PC-9 (cell line): ENCODE measurements at regions not wholly inside any gene's neighbourhood (a gene's known extent, or its start where the extent isn't known, plus 50 kb on each side); places are given as distances from the start of the nearest gene placed in this dataset.

Experiments used
- BruUV-seq: library from RNA; stranded (reverse); fragments of 400-500 nt; replicated peaks from 2 replicates; lab custom pipeline; 2021; lab: Mats Ljungman, UMichigan
- CTCF ChIA-PET: fragments of 300-600 bp; sonication (Branson Sonifier 250); formaldehyde crosslinking; loops from one replicate; lab custom pipeline; 2022; ENCODE audit warnings: antibody characterized with exemption; lab: Charles Lee
- POLR2A ChIA-PET: fragments of 300-600 bp; sonication (Branson Sonifier 250); formaldehyde crosslinking; loops from one replicate; lab custom pipeline; 2022; ENCODE audit warnings: antibody characterized with exemption; ENCODE audit not compliant: unreplicated experiment; lab: Charles Lee
- DNase-seq, 2 experiments: peaks; one replicate each; pipeline versions ENCODE4 v3.0.0 to v3.0.0-alpha.2; 2015 to 2022; ENCODE audit warnings: mixed read lengths in 1 of 2
- H2AFZ ChIP-seq: fragments of 200-600 bp; sonication (generic); 2 replicates; pipeline ENCODE4 v1.8.1; 2017; ENCODE audit warnings: antibody characterized with exemption
- H3F3A ChIP-seq: fragments of 200-600 bp; sonication (generic); 2 replicates; pipeline ENCODE4 v1.8.1; 2017; ENCODE audit warnings: antibody characterized with exemption, mild to moderate bottlenecking, low read depth; ENCODE audit not compliant: insufficient read depth
- H3K27ac ChIP-seq: fragments of 200-600 bp; sonication (generic); 2 replicates; pipeline ENCODE4 v1.6.1; 2016; ENCODE audit warnings: mixed run types
- H3K27me3 ChIP-seq: fragments of 200-600 bp; sonication (generic); 2 replicates; pipeline ENCODE4 v1.6.1; 2016; ENCODE audit warnings: low read depth, mixed run types; ENCODE audit not compliant: insufficient read depth
- H3K36me3 ChIP-seq: fragments of 200-600 bp; sonication (generic); 2 replicates; pipeline ENCODE4 v1.6.1; 2016; ENCODE audit warnings: low read depth, mixed run types
- H3K4me1 ChIP-seq: fragments of 200-600 bp; sonication (generic); replicated peaks from 2 replicates; pipeline ENCODE4 v1.6.1; 2016; ENCODE audit warnings: mixed run types; ENCODE audit not compliant: insufficient read depth
- H3K4me2 ChIP-seq: fragments of 200-600 bp; sonication (generic); 2 replicates; pipeline ENCODE4 v1.6.1; 2017; ENCODE audit warnings: mixed run types
- H3K4me3 ChIP-seq: fragments of 200-600 bp; sonication (generic); 2 replicates; pipeline ENCODE4 v1.6.1; 2016; ENCODE audit warnings: mixed run types
- H3K79me2 ChIP-seq: fragments of 200-600 bp; sonication (generic); 2 replicates; pipeline ENCODE4 v1.6.1; 2017; ENCODE audit warnings: low read depth, mixed run types
- H3K9me2 ChIP-seq: fragments of 200-600 bp; sonication (generic); 2 replicates; pipeline ENCODE4 v1.8.1; 2017; ENCODE audit warnings: mild to moderate bottlenecking; ENCODE audit not compliant: insufficient read depth
- H3K9me3 ChIP-seq: fragments of 200-600 bp; sonication (generic); 2 replicates; pipeline ENCODE4 v1.8.1; 2016; ENCODE audit warnings: low read depth; ENCODE audit not compliant: insufficient read depth
- H4K20me1 ChIP-seq: fragments of 200-600 bp; sonication (generic); 2 replicates; pipeline ENCODE4 v1.8.1; 2017; ENCODE audit not compliant: insufficient read depth
- CTCF ChIP-seq: fragments of 200-600 bp; sonication (generic); conservative IDR thresholded peaks from 2 replicates; pipeline ENCODE4 v1.6.1; 2017; ENCODE audit warnings: mixed run types, antibody characterized with exemption, mild to moderate bottlenecking, moderate library complexity
- EZH2 ChIP-seq: fragments of 200-600 bp; sonication (generic); IDR thresholded peaks from 2 replicates; pipeline ENCODE4 v1.8.0; 2017; ENCODE audit warnings: antibody characterized with exemption, low read depth
- intact Hi-C: fragments of 100-400 bp; cut with micrococcal nuclease; formaldehyde crosslinking; loops from one replicate; pipeline ENCODE4 v1.10.0; 2022; ENCODE audit not compliant: unreplicated experiment

DNA sequence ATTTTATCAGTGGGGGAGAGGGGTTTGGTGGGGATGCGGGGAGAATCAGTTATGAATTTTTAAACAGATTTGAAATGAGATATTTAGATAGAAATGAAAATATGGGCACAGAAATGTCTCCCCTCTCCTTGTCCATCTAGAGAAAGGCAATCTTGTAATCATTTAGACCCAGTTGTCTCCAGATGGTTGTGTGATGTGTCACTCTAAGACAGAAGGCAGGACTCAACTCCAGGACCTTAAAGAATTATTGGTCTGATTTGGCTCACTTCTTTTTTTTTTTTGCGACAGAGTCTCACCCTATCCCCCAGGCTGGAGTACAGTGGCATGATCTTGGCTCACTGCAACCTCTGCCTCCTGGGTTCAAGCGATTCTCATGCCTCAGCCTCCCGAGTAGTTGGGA, 77.2 kb downstream of the EOMES start:
- no peaks in the 10 kb centered on the region for H3K79me2 ChIP-seq
- DNase-seq: no peak
- intact Hi-C loops: no loop called here
- no peak for TF ChIP-seq EZH2
- TF ChIP-seq CTCF: no peak
- no peaks in the 10 kb centered on the region for H3K9me3 ChIP-seq
- H3F3A ChIP-seq: no peaks in the 10 kb centered on the region
- H3K4me1 ChIP-seq: no peaks in the 10 kb centered on the region
- no peaks in the 10 kb centered on the region for H3K36me3 ChIP-seq
- no TSS peak for BruUV-seq
- no peak overlapping the region for H3K4me3 ChIP-seq
- no peaks in the 10 kb centered on the region for H3K27me3 ChIP-seq
- no peak overlapping the region for H3K4me2 ChIP-seq
- POLR2A ChIA-PET: no interaction called here
- no peaks in the 10 kb centered on the region for H4K20me1 ChIP-seq
- no peak overlapping the region for H2AFZ ChIP-seq
- H3K9me2 ChIP-seq: no peaks in the 10 kb centered on the region
- no peak overlapping the region for H3K27ac ChIP-seq
- CTCF ChIA-PET: interaction anchor here (0.6 kb wide), 1 partner anchor 69 kb away, joined by 4 read pairs; no protein-coding TSS in a partner anchor

DNA sequence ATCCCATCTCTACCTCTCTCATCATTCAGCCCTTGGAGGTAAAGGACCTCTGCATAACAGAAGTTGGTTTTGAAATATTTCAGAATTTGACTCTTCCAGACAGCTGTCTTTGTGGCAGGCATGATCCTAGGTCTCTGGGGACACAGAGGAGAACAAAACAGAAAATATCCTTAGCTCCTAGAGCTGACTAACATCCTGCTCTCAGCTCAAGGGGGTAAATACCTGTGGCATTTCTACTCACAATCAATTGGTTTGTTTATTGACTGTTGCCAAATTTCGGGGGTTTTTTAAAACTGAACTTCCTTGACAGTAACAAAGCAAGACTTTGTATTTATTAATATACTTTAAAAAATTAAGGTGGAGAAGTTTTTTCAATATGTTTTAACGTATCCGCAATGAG, 78.8 kb downstream of the EOMES start:
- BruUV-seq: no TSS peak
- ChIA-PET POLR2A (no interaction called here), CTCF (no interaction called here)
- no peak overlapping the region for H3K27ac ChIP-seq
- no peaks in the 10 kb centered on the region for H3K27me3 ChIP-seq
- H3K9me3 ChIP-seq: no peaks in the 10 kb centered on the region
- no peak overlapping the region for H3K4me3 ChIP-seq
- no peaks in the 10 kb centered on the region for H4K20me1 ChIP-seq
- no peaks in the 10 kb centered on the region for H3K4me1 ChIP-seq
- H3K9me2 ChIP-seq: no peaks in the 10 kb centered on the region
- no peak overlapping the region for H3K4me2 ChIP-seq
- H3K79me2 ChIP-seq: no peaks in the 10 kb centered on the region
- no peak for DNase-seq
- no peaks in the 10 kb centered on the region for H3K36me3 ChIP-seq
- intact Hi-C loops: no loop called here
- no peak overlapping the region for H2AFZ ChIP-seq
- no peak for TF ChIP-seq CTCF
- TF ChIP-seq EZH2: no peak
- H3F3A ChIP-seq: no peaks in the 10 kb centered on the region; the same call in 1 of the 2 replicates

DNA sequence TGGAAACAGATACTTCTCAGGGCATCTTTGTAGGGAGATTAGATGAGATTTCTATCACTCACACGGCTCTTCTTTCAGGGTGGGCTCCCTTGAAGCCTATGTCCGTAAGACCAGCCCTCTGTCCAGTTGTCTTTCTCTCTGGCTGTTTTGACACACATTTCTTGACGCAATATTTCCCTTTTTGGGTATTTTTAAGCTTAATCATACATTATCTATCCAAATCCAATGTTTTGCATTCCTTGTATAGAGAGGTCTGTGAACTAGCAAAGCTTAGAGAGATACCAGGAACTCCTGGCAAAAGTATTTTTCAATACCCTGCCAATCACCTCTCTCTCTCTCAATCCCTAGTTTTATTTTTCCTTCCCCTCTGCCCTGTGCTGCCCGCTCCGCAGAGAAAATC, 79.3 kb downstream of the EOMES start:
- intact Hi-C loops: no loop called here
- Histone ChIP-seq H3K9me3 (no peaks in the 10 kb centered on the region), H3K36me3 (no peaks in the 10 kb centered on the region), H3K79me2 (no peaks in the 10 kb centered on the region), H3K4me3 (no peak overlapping the region), H3K27me3 (no peaks in the 10 kb centered on the region), H3K4me2 (no peak overlapping the region), H2AFZ (no peak overlapping the region), H4K20me1 (no peaks in the 10 kb centered on the region), H3K9me2 (no peaks in the 10 kb centered on the region), H3F3A (no peaks in the 10 kb centered on the region; the same call in 1 of the 2 replicates), H3K27ac (no peak overlapping the region), H3K4me1 (no peaks in the 10 kb centered on the region)
- DNase-seq: no peak
- POLR2A ChIA-PET: no interaction called here
- CTCF ChIA-PET: no interaction called here
- BruUV-seq: no TSS peak
- no peak for TF ChIP-seq EZH2
- TF ChIP-seq CTCF: no peak
